Esophagus muscularis mucosa (tissue), 4 donors: ENCODE measurements at regions not wholly inside any gene's neighbourhood (a gene's known extent, or its start where the extent isn't known, plus 50 kb on each side); places are given as distances from the start of the nearest gene placed in this dataset.

Experiments
- DNase-seq: peaks from one replicate; pipeline ENCODE4 v3.0.0-alpha.2; 2017; ENCODE audit errors: extremely low spot score
- H3K27ac ChIP-seq, 4 donors: fragments of 200-600 bp; sonication (generic); replicated peaks in 1 of 4; 1 replicate in 3 of 4; 2 replicates in 1 of 4; pipeline ENCODE4 v1.5.1; 2016 to 2019; ENCODE audit warnings: mild to moderate bottlenecking in 1 of 4
- H3K27me3 ChIP-seq, 4 donors: fragments of 200-600 bp; sonication (generic); one replicate each; pipeline versions ENCODE4 v1.5.1 to v1.6.0; 2016 to 2019
- H3K36me3 ChIP-seq, 4 donors: fragments of 200-600 bp; sonication (generic); one replicate each; pipeline ENCODE4 v1.5.1; 2016 to 2019
- H3K4me1 ChIP-seq, 4 donors: fragments of 200-600 bp; sonication (generic); one replicate each; pipeline ENCODE4 v1.5.1; 2016 to 2019
- H3K4me3 ChIP-seq, 4 donors: fragments of 200-600 bp; sonication (generic); 1 replicate in 2 of 4; 2 replicates in 2 of 4; pipeline ENCODE4 v1.5.1; 2016 to 2019; ENCODE audit warnings: mild to moderate bottlenecking in 4 of 4, moderate library complexity in 1 of 4
- H3K9me3 ChIP-seq, 4 donors: fragments of 200-600 bp; sonication (generic); 1 replicate in 3 of 4; 2 replicates in 1 of 4; pipeline ENCODE4 v1.5.1; 2016 to 2019
- EP300 ChIP-seq: sonication (generic); formaldehyde crosslinking; IDR thresholded peaks from one replicate; pipeline ENCODE4 v1.6.1; 2017; ENCODE audit warnings: antibody characterized with exemption
- POLR2A ChIP-seq: fragments of 450-650 bp; IDR thresholded peaks from one replicate; pipeline ENCODE4 v1.6.1; 2017; ENCODE audit warnings: antibody characterized with exemption, moderate library complexity, mild to moderate bottlenecking, low read depth
- POLR2AphosphoS5 ChIP-seq, 2 donors: sonication (generic); formaldehyde crosslinking; IDR thresholded peaks; one replicate each; pipeline ENCODE4 v1.6.1; 2017; ENCODE audit warnings: antibody characterized with exemption in 2 of 2
- WGBS: methylation state at CpG from one replicate; pipeline ENCODE4 v1.1.5; 2018; 5-methylcytosine and 5-hydroxymethylcytosine counted together
- intact Hi-C: fragments of 100-400 bp; cut with DNase I; formaldehyde crosslinking; loops from one replicate; pipeline ENCODE4 v1.15.1; 2023
- TF ChIP-seq, protein P1 (sequence below), 3 experiments: fragments of 200-600 bp in 2 of 3; fragments of 450-650 bp in 1 of 3; sonication (generic) in 2 of 3; IDR thresholded peaks; one replicate each; pipeline ENCODE4 v1.5.1; 2017 to 2019; ENCODE audit warnings: antibody characterized with exemption in 3 of 3, mild to moderate bottlenecking in 2 of 3, moderate library complexity in 1 of 3

DNA sequence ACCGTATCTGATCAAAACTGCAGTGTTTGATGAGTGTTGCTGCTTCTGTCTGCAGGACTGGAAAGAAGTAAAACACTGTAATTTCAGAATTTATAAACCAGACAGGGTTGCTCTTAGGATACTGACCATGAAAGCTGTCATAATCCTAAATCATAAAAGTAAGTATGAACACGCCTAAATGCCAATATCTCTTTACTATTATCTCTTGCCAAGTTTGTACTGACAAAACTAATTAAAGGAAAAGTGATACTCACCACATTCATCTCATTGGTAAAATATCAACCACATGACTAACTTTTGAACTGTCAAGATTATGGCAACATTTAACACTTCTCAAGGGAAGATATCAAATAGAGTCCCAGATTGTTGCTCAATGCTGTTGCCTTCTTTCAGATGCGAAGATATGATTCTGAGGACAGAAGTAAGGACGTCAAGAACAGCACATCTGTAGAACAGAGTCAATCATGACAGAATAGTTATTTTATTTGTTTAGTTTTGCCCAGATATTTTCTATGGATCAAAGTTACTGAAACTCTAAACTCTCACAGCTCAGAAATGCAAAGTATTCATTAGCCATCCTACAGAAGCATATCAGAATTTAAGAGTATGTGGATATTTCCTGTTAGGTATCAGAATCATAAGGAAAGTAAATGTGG lies 61.4 kb upstream of the COL8A1 start:
- Histone ChIP-seq H3K27ac (no peak overlapping the region), H3K4me3 (no peak overlapping the region), H3K27me3 (no peaks in the 10 kb centered on the region), H3K9me3 (peaks cover 0 to 11% (median 6%) of the 10 kb centered on the region in 4 donors), H3K4me1 (no peaks in the 10 kb centered on the region), H3K36me3 (no peaks in the 10 kb centered on the region)
- intact Hi-C loops: no loop called here
- no peak for TF ChIP-seq POLR2A
- no peak for TF ChIP-seq EP300
- TF ChIP-seq, protein P1, sequence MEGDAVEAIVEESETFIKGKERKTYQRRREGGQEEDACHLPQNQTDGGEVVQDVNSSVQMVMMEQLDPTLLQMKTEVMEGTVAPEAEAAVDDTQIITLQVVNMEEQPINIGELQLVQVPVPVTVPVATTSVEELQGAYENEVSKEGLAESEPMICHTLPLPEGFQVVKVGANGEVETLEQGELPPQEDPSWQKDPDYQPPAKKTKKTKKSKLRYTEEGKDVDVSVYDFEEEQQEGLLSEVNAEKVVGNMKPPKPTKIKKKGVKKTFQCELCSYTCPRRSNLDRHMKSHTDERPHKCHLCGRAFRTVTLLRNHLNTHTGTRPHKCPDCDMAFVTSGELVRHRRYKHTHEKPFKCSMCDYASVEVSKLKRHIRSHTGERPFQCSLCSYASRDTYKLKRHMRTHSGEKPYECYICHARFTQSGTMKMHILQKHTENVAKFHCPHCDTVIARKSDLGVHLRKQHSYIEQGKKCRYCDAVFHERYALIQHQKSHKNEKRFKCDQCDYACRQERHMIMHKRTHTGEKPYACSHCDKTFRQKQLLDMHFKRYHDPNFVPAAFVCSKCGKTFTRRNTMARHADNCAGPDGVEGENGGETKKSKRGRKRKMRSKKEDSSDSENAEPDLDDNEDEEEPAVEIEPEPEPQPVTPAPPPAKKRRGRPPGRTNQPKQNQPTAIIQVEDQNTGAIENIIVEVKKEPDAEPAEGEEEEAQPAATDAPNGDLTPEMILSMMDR (IDR thresholded peaks at IDR 0.05): no peak
- TF ChIP-seq POLR2AphosphoS5 (IDR thresholded peaks at IDR 0.05): no peak
- 80% methylated on average over 4 of the region's 4 CpGs for WGBS
- DNase-seq: no peak

- Histone ChIP-seq H3K9me3 (peaks cover 0 to 11% (median 6%) of the 10 kb centered on the region in 4 donors), H3K4me1 (no peaks in the 10 kb centered on the region), H3K36me3 (no peaks in the 10 kb centered on the region), H3K27ac (no peak overlapping the region), H3K27me3 (no peaks in the 10 kb centered on the region), H3K4me3 (no peak overlapping the region)
- 80% methylated on average over 2 of the region's 2 CpGs for WGBS
- no peak for TF ChIP-seq EP300
- TF ChIP-seq POLR2A: no peak
- TF ChIP-seq POLR2AphosphoS5 (IDR thresholded peaks at IDR 0.05): no peak
- TF ChIP-seq, protein P1 (IDR thresholded peaks at IDR 0.05): no peak
- DNase-seq: no peak
- intact Hi-C loops: no loop called here
These were observed 62.7 kb upstream of the COL8A1 start for GRCh38 chr3:99575683-99576082.

GRCh38 chr3:99570061-99570460 lies 68.3 kb upstream of the COL8A1 start:
- no peaks in the 10 kb centered on the region for H3K27me3 ChIP-seq
- WGBS: 64% methylated on average over 1 of the region's 1 CpG
- peaks cover 0 to 2% (median 1%) of the 10 kb centered on the region in 4 donors for H3K9me3 ChIP-seq
- no peak for DNase-seq
- intact Hi-C loops: no loop called here
- H3K4me1 ChIP-seq: no peaks in the 10 kb centered on the region
- H3K27ac ChIP-seq: no peak overlapping the region
- H3K4me3 ChIP-seq: no peak overlapping the region
- no peaks in the 10 kb centered on the region for H3K36me3 ChIP-seq
- TF ChIP-seq POLR2AphosphoS5 (IDR thresholded peaks at IDR 0.05) (no peak), POLR2A (no peak), EP300 (no peak)
- TF ChIP-seq, protein P1 (IDR thresholded peaks at IDR 0.05): no peak

- Histone ChIP-seq H3K36me3 (no peaks in the 10 kb centered on the region), H3K27me3 (no peaks in the 10 kb centered on the region), H3K27ac (no peak overlapping the region), H3K4me3 (no peak overlapping the region), H3K9me3 (no peaks in the 10 kb centered on the region), H3K4me1 (no peaks in the 10 kb centered on the region)
- 70% methylated on average over 1 of the region's 1 CpG for WGBS
- no peak for DNase-seq
- intact Hi-C loops: no loop called here
- TF ChIP-seq POLR2AphosphoS5 (IDR thresholded peaks at IDR 0.05): no peak
- no peak for TF ChIP-seq POLR2A
- TF ChIP-seq, protein P1 (IDR thresholded peaks at IDR 0.05): no peak
- no peak for TF ChIP-seq EP300
These were observed 69.6 kb upstream of the COL8A1 start for GRCh38 chr3:99568663-99569335.
